GM21367 (cell line): ENCODE measurements at regions not wholly inside any gene's neighbourhood (a gene's known extent, or its start where the extent isn't known, plus 50 kb on each side); places are given as distances from the start of the nearest gene placed in this dataset.

Experiments
- ATAC-seq: cut with Tn5 transposase; IDR thresholded peaks from one replicate; pipeline ENCODE4 v1.9.1; 2021; ENCODE audit not compliant: unreplicated experiment

DNA sequence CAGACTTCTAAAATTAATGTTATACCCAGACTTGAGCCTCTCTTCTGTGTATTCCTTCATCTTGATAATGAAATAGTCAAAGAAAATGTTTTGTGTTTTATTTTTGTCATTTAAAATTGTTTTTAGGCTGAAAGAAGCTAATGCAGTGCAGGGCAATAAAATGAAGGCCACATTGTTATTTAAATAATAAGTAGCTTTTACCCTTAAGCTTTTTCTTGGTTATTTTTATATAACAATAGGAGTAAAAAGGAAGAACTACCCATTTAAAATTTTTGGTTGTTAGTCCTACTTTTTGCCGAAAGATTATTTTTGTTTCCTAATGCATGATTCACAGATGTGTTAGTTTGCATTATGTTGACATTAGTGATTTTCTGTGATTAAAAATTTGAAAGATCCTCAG, 181.0 kb upstream of the MEOX2 start:
- no peak for ATAC-seq

DNA sequence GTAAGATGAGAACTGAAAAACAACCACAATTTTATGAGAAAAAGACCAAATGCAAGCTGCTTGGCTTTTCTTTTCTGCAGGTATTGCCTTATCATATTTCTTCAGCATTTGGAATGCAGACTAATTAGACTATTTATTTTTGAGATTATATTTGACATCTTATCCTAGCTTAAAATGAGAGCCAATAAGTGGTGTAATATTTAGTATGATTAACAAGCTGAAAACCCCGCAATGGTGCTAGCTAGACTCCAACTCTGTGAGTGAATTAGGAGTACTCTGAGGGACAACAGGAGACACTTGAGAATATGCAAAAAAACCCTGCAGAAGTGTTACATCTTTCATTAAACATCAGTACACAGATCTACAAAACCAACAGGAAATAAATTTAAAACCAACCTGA, 180.3 kb upstream of the MEOX2 start:
- ATAC-seq, result no peak

DNA sequence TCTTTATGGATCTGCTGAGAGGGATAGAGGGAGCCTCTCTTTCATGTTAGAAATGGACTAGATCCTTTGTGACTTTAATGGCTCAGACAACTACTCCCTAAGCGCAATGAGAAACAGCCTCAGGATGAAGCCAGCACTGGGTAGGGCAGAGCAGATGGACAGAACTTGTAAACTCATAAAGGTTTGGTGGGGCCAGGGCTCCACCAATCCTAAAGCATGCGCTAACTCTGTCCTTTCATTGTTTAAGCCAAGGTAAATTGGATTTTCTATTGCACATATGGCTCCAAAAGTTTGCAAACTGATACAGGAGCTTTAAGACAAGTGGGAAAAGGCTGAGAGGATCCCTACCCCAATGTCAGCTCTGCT, 178.1 kb upstream of the MEOX2 start:
- ATAC-seq, result no peak

DNA sequence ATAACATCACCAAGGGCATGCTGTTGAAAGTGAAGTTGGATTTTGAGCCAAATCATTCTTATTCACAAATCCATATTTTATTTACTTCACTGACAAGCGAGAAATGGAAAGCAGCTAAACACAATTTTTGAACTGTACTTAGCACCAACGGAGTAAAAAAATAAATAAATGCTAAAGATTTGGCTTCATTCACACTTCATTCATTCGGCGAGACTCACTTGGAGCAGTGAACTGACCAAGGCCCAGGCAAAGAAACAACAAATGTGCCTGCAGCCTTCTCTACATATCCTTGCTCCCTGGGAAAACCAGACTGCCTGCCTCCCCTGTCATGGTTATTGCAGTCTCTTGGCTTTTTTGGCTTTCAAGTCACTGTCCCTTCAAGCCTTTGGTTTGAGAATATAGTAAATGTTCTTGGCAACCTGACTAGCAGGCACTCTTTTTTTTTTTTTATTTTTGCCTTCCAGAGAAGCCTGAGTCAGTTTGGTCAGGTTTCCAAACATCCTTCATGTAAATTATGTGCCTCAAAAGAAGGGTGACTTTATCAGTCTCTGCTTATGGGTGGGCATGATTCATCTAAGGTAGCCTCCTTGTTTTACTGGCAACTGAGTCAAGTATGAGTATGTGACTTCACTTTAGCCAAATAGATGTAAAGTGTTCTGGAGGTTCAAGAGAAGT, 177.6 kb upstream of the MEOX2 start:
- ATAC-seq, result no peak

DNA sequence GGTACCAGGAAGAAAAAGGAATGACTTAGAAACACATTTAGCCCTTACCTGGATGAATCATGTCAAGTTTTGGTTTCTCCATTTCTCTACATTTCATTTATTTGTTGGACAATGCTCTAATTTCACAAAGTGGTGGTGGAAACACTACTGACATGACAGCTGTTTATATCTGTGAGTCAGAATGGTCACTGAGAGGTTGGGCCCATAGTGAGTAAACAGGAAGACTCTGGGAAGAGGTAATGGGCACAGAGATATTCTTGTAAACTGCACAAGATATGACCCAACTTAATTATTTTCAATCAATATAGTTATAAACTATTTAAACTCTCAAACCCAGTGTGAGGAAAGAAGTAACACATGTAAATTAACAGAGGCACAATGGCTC, 176.3 kb upstream of the MEOX2 start:
- ATAC-seq, result no peak

DNA sequence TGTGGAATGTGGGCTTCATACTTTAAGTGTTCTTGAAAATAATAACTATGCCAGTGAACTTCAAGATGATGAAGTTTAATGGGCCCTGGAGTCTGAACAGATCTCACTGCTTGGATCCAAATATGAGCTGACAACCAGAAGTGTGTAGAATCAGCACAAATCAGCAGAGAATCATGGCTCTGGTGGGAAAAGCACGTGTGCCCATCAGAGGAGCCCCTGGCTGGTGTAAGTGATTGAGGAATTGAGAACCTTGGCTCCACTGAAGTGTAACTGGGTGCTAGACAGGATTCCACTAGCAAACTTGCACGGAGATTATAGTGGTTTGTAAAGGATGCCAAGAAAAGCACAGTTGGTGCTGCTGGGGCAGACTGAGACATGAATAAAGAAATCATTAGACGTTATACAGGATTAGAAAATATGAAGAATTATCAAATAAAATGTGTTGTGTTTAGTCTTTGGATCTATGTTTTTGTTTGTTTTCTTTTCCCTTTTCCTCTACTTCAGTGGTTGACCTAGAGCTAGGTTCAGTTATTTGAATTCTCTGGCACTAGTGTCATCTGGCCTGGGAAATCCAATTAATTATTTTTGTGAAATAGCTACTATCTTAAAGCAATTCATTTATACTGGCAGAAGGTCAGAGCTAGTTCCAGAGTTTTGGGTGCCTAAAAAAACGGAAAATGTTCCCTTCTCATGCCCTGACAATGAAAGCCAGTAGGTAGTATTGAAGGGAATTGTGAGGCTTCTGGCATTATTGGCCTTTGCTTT, 175.7 kb upstream of the MEOX2 start:
- no peak for ATAC-seq

DNA sequence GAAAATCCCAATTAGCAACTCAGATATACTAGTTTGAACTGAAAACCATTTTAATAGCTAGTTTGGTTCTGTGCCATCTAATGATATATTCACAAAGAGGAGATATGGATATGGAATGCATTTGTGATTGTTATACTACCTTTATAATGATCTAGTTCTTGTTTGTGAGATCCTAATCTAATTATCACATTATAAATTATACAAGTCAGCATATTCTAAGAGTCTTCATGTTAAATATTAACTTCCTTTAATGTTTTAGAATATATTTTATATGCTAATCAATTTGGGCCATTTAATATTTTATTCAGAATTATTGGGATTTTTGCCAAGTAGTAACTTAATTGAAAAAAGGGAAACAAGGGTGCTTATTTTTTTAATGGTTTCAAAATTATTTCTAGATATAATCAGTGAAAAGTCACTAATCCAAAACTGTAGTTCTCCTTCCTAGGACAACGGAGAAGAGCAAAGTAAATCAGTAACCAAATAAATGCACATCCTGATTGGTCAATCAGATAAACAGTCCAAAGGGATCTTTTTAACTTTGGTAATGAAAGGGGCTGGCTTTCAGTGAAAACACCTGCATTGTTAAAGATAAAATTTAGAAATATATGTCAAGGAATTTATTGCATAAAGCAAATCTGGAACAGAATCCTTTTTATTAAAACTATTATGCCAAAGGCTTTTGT, 173.9 kb upstream of the MEOX2 start:
- no peak for ATAC-seq

DNA sequence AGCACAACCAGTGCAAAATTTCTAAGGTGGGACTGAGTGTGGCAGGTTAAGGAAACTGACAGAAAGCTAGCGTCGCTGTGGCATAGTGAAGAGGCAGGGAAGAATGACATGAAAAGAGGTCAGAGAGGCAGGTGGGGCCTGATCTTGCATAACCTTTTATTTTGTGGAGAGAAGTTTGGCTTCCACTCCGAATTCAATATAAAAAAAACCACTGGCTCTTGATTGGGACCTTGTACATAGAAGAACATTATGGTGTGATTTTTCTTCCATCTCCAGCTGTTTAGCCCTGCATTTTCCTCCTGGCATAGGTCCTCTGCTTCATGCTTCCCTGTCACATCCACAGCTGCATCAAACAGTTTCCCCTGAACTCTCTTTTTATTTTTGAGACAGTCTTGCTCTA, 170.5 kb upstream of the MEOX2 start:
- ATAC-seq, result no peak

DNA sequence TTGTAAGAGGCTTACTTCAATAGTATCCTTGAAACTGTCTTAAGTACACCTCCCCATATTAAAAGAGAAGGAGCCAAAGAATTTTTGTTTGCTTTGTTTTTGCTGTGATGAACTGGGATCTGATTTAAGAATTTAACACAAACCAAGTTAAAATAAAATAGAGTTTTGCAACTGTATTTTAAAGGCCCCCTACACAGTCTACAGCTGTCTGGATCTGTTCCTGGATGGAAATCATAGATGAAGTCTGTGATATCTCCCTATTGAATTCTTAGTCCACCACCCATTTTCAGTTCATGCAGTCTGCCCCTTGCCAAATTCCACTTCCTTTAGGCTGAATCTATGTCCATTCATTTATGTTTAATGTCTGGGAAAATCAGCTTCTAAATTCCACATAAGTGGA, 169.8 kb upstream of the MEOX2 start:
- ATAC-seq, result no peak

DNA sequence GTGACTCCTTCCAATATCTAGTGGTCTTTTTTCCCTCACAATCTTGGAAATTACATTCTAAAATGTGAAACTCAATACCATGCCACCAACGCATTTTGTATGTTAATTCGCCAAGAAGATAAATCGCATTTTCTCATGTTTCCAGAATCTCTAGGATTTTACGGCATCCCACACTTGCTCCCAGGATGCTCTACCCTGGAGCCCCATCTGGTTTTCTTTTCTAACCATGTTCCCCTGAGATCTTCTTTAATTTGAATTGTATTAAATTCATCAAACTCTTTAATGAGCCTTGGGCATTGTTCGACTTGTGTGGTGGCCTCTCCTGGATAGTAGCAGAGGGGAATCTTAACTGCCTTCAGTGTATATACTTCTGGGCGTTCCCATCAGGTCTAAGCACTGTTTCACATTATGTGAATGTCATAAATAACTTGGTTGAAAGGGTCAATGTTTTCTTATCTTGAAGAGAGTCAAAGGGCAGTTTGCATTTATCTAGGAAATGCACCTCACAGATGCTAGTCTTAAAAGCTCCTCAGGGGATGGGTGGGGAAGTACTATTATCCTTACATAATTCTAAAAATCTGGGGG, 169.1 kb upstream of the MEOX2 start:
- no peak for ATAC-seq

DNA sequence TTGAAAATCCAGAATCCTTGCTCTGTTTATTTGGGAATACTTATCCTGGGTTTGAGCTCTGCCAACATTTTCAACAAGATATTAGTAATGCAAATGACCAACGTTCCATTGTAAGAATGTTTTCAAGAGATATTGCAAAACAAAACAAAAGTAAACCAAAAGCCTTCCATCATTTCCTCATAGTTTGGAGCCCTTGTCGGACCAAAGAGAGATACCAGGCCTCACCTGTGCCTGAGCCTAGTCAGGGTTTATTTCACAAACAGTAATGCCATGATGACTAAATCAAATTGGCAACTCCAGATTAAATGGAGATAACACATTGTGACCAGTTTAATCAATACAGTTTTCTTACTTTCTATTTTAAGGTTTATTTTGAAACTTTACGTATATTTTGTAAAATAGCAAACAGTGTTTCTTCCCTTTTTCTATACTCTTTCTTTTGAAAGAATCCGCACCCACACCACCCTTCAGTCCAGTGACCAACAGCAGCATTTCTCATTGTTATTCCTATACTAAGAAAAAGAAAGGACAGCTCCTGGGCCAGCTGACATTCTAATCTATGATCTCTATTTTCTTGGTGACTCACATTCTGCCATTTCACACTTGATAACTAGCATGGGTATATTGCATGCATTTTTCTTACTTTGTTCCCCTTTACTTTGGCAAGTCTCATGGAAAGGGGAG, 168.5 kb upstream of the MEOX2 start:
- ATAC-seq, result no peak

DNA sequence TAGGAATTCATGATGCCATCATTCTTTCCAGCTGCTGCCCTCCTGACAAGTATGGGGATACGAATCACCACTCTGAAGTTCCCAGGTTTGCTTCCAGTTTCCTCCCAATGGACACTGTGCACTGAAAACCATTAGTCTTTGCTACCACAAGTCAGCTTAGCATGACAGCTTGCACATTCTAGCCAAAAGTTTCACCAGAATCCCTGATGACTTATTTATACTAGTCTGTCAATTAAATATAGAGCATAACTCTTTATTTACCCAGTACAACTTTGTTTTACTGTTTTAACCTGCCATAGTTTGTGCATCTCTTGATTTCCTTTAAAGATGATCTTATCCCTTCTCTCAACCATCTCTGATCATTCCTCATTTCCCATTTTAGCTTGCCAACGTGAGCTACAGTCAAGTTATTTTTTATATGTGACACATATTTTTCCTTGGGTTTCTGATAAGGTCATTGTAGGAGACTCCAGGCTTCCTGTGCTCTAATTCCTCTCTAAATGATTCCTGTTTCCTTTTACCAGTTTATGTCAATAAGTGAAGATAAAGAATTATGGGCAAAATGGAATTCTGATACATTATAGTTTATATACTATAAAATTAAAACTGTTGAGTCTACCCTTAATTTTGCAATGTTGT, 167.5 kb upstream of the MEOX2 start:
- ATAC-seq, result no peak

DNA sequence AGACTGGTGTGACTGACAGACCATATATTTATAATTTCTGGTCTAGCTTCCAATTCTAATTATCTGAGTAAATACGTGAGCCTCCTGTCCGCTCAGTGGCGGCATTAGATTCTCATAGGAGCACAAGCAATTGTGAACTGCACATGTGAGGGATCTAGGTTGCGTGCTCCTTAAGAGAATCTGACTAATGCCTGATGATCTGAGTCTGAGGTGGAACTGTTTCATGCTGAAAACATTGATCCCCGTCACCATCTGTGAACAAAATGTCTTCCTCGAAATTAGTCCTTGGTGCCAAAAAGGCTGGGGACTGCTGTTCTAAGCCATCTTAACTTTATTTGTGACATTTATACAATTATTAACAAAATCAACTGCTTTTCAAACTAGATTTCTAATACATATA, 164.7 kb upstream of the MEOX2 start:
- no peak for ATAC-seq

DNA sequence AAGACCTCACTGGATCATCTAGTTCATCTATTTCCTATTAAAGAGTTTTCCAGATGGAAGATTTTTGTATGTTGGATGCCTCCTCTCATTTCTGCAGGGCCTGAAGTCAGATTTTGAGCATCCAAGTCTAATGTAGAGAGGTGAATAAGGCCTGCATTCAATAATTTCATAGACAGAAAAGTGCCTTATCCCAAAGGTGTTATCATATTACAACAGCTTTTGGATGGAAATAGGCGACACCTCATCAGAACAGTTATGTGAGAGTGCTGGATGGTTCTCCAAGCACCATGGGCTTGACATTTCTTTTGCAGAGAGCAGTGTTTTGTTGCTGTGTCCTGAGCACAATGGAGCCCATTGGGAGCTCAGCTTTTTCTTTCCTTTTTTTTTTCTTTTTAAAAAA, 162.4 kb upstream of the MEOX2 start:
- ATAC-seq, result no peak

DNA sequence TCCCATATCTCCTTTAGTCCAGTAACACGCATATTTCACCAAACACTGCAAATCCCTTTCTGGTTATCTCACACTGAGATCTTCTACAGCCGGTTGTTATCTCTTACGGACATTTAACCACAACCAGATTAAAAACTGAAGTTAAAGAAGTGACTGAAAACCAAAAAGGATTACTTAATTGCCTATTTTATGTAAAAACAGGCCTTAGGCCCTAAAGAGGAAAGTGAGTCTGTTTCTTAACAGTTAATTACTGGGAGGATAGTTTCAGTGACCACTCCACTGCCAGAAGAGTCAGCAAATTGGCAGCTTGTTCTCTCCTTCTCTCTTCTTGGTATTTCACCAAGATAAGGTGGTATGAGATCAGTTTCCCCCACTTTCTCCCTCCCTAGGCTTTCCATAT, 161.9 kb upstream of the MEOX2 start:
- ATAC-seq, result no peak

DNA sequence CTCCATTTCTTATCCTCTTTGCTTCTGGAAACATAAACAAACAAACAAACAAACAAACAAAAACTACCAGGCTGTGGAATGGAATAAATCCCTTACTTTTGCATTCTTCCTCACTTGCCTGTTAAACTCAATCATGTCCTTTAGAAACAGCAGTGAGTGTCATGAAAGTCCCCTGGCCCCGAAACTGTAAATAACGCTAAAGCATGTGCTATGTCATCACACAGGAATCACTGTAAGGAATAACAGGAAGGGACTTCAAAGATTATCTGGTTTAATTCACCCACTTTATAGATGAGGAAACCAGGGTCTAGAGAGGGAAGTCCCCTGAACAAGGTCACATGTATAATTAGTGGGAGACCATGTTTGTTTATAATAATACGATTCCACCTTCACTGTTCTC, 159.4 kb upstream of the MEOX2 start:
- no peak for ATAC-seq

DNA sequence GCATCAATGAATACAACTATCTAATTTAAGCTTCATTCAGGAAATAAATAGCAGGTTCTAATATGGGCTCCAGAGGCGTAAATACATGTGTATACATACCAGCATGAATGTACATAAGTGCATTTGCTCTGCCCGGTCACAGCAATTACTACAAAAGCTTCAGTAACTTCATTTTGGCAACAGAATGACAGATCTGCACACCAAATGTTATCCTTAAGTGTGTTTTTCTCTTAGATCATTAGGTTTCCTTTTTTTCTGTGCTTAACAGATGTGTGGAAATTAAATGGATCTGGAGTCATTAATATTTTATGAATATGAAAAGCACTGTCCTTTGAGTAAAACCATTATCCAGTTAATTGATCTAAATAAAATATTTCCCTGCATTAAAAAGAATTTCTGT, 159.0 kb upstream of the MEOX2 start:
- ATAC-seq, result no peak

DNA sequence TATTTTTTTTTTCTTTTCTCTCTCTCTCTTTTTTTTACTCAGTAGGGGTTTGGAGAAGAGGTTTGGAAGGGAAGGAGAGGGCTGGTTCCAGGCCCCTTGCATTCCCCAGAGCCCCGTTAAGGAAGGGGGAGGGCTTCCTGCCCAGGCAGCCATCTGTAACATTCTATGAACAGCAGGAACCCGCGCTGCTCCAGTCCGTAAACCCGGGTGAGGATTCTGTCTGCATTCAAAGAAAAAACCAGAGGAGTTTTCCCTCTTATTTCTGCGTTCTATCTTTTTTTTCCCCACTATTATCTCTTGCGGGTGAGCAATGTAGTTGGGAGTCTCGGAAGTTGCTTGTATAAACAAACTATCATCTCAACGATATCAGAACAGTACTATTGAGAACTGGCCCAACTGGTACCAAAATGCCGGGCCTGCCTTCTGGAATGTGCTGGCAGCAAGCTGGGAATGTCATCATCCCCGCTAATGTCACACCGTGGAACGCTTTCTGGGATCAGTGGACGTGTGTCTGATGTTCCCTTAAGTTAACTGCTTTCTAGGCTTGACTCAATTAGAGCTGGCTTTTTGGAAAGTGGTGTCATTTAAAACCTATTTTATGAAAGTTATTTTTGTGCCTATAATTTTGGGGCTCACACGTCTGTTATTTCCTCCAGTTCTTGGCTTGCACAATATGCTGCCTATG, 153.1 kb upstream of the MEOX2 start:
- ATAC-seq, result no peak

DNA sequence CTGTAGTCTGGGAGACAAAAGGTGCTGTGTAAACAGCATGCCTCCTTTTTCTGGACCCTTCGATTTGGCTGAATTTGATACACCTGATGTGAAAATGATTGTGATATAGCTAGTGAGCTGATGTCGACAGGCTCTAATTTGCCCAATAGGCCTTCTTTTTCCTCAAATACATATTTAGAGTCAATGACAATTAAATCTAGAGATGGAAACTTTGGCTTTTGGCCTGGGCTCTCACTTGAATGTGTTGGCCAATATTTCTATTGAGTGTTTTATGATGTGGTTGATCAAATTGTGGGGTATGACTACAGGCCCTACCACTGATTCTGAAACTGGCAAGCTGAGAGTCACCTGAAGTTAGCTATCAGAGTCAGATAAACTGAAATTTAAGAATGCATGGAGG, 151.8 kb upstream of the MEOX2 start:
- ATAC-seq, result no peak

DNA sequence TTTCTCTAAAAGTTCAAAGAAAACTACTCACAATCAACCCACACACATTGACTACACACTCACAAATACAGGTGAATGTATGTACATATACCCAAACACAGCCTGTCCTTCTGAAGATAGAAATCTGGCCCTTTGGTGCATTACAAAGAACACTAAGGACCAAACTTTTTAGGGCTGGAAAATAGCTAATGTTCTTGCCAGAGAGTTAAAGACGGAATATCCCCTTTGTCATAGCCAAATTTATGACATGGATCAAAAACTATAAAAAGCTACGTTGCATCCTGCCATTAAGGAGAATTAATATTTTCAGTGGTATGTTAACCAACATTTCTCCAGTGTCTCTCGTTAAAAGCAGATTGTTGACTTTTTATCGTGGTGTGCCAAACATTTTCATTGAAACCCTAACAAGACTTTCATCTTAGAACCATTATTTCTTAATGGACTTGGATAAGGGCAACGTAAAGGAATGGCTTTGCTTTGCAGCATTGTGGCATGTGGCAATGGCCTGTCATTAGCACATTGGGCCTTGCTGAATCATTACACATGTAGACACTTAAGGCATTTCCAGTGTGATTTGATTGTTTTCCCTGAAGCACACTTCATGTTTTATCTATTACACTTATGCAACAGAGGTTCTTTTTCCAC, 150.9 kb upstream of the MEOX2 start:
- no peak for ATAC-seq
